HG02642 (cell line): ENCODE measurements at regions not wholly inside any gene's neighbourhood (a gene's known extent, or its start where the extent isn't known, plus 50 kb on each side); places are given as distances from the start of the nearest gene placed in this dataset.

Source experiments
- ATAC-seq: cut with Tn5 transposase; IDR thresholded peaks from one replicate; pipeline ENCODE4 v1.9.1; 2021; ENCODE audit warnings: mild to moderate bottlenecking; ENCODE audit not compliant: unreplicated experiment, poor library complexity

- no peak for ATAC-seq
Measured at GRCh38 chr12:9271875-9272274, 63.7 kb upstream of the PZP start.

- no peak for ATAC-seq
Measured at GRCh38 chr12:9264546-9264945, 56.4 kb upstream of the PZP start.

- ATAC-seq, result no peak
Measured at GRCh38 chr12:9260931-9261330, 52.7 kb upstream of the PZP start.

GRCh38 chr12:9258676-9259075 lies 50.5 kb upstream of the PZP start:
- ATAC-seq, result no peak
